Stimulated activated CD4-positive, alpha-beta T cell treated with anti-CD3 and anti-CD28 coated beads, Interleukin-4, amount 100 ng/mL, for 4 hours (primary cell): ENCODE measurements at regions not wholly inside any gene's neighbourhood (a gene's known extent, or its start where the extent isn't known, plus 50 kb on each side); places are given as distances from the start of the nearest gene placed in this dataset.

Source experiments
- DNase-seq, 2 experiments: peaks; one replicate each; pipeline ENCODE4 v3.0.0-alpha.2; 2020

GRCh38 chr18:1983746-1984515 is 587.4 kb downstream of the METTL4 start:
- DNase-seq, result no peak

- DNase-seq, result no peak
Observed at GRCh38 chr18:1993866-1994265, 577.4 kb downstream of the METTL4 start.

GRCh38 chr18:1994471-1994870 is 576.8 kb downstream of the METTL4 start:
- no peak for DNase-seq

GRCh38 chr18:1995041-1995612 is 576.2 kb downstream of the METTL4 start:
- no peak for DNase-seq

GRCh38 chr18:1998121-1998520 is 573.2 kb downstream of the METTL4 start:
- DNase-seq, result no peak

GRCh38 chr18:1999387-1999786 is 571.9 kb downstream of the METTL4 start:
- DNase-seq, result no peak

GRCh38 chr18:2002151-2002550 is 569.2 kb downstream of the METTL4 start:
- DNase-seq, result no peak

- no peak for DNase-seq
Observed at GRCh38 chr18:2002604-2003003, 568.7 kb downstream of the METTL4 start.

GRCh38 chr18:2009942-2010697 is 561.2 kb downstream of the METTL4 start:
- DNase-seq, result no peak

- DNase-seq, result no peak
Observed at GRCh38 chr18:2027016-2027415, 544.3 kb downstream of the METTL4 start.

GRCh38 chr18:2027756-2028155 is 543.5 kb downstream of the METTL4 start:
- no peak for DNase-seq

- no peak for DNase-seq
Observed at GRCh38 chr18:2028986-2029385, 542.3 kb downstream of the METTL4 start.

GRCh38 chr18:2030647-2031046 is 540.7 kb downstream of the METTL4 start:
- DNase-seq, result no peak

- no peak for DNase-seq
Observed at GRCh38 chr18:2032036-2032435, 539.3 kb downstream of the METTL4 start.

- no peak for DNase-seq
Observed at GRCh38 chr18:2035056-2035455, 536.2 kb downstream of the METTL4 start.

- DNase-seq, result no peak
Observed at GRCh38 chr18:2036086-2036485, 535.2 kb downstream of the METTL4 start.

- no peak for DNase-seq
Observed at GRCh38 chr18:2040279-2040678, 531.0 kb downstream of the METTL4 start.

GRCh38 chr18:2049986-2050385 is 521.3 kb downstream of the METTL4 start:
- no peak for DNase-seq

GRCh38 chr18:2050702-2051201 is 520.6 kb downstream of the METTL4 start:
- DNase-seq, result no peak

- no peak for DNase-seq
Observed at GRCh38 chr18:2053490-2054089, 517.7 kb downstream of the METTL4 start.

- no peak for DNase-seq
Observed at GRCh38 chr18:2059336-2059735, 512.0 kb downstream of the METTL4 start.

- no peak for DNase-seq
Observed at GRCh38 chr18:2060086-2060485, 511.2 kb downstream of the METTL4 start.

- DNase-seq, result no peak
Observed at GRCh38 chr18:2070631-2071030, 500.7 kb downstream of the METTL4 start.
